Globus pallidus (tissue), 1 donor: ENCODE measurements at regions not wholly inside any gene's neighbourhood (a gene's known extent, or its start where the extent isn't known, plus 50 kb on each side); places are given as distances from the start of the nearest gene placed in this dataset.

ENCODE experiments used
- DNase-seq: peaks from one replicate; pipeline ENCODE4 v3.0.0-alpha.2; 2015; ENCODE audit warnings: low spot score

DNA sequence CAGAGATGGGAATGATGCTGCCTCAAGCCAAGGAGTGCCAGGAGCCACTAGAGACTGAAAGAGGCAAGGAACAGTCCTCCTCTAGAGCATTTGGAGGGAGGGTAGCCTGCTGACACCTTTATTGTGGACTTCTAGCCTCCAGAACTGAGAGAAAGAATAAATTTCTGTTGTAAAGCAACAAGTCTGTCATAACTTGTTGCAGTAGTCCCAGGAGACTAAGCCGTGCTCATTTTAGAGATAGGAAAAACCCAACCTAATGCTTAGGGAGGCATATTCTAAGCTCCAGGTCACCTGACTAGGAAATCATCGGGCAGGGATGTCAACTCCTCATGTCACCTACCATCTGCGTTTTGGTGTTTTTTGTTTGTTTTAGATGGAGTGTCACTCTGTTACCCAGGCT is 345.4 kb upstream of the EEF2KMT start:
- DNase-seq, result no peak

DNA sequence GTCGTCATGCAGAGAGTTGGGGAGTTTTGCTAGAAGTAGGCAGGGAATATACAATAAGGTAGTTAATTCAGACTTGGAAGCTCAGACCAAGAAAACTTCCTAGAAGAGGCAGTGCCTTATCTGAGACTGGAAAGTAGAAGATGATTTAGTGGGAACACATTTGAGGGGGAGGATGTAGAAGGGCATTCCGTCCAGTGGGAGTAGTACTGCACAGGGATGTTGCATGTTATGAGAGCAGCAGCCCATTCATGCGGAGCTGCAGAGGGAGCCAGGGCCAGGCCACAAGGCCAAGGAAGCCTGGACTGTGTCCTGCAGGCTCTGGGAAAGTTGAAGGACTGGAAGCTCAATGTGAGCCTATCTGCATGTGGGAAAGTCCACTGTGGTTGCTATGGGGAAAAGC is 344.5 kb upstream of the EEF2KMT start:
- no peak for DNase-seq

DNA sequence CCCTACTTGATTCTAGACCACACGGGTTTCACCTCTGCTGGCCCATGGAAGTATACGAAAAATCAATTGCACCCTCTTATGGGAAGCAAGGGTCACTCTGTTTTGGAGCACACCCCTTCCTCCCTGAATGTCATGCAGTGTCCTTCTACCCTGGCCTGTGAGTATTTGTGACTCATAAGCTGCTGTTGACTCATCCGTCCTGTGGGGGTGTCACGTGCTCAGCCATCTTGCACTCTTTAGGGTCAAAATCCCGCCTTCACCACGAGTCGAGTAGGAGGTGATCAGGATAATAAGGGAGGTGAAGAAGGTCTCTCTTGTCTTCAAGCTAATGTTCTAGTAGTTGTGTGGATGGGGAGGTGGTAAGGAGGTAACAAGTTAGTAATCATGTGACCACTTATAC is 341.0 kb upstream of the EEF2KMT start:
- no peak for DNase-seq

DNA sequence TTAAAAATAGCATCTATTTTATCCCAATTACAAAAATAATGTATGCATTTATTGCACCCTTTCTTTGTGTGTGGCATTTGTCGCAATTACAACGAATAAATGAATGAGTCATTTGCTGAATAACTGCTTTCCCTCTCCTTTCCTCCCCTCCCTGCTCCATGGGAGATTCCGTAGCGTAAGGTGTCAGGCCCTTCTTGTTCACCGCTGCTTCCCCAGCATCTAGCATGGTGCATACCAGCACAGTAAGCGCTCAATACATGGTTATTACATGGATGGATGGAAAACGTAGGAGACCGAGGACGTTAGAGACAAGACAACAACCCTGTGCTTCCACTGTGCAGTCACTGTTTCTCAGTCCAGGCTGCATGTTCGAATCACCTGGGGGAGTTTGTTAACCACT is 336.0 kb upstream of the EEF2KMT start:
- DNase-seq, result no peak

DNA sequence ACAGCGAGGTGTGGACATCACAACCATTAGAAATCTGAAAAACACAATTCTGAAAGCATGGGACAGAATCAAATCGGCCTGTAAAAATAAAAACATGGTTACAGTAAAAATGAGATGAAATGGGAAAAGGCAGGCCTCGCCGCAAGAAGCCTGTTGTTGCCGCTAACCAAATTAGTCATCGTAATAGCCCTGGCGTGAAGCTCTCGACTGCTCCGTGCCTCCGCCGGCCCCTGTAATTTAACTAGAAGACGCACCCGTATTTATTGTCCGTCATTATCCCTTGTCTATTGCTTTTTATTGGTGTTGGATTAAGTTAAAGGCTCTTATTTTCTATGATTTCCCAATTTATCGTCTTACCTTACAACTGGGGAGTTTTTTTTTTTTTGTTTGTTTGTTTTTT is 334.6 kb upstream of the EEF2KMT start:
- DNase-seq, result no peak

GRCh38 chr16:5430598-5430997 is 333.0 kb upstream of the EEF2KMT start:
- DNase-seq, result no peak

DNA sequence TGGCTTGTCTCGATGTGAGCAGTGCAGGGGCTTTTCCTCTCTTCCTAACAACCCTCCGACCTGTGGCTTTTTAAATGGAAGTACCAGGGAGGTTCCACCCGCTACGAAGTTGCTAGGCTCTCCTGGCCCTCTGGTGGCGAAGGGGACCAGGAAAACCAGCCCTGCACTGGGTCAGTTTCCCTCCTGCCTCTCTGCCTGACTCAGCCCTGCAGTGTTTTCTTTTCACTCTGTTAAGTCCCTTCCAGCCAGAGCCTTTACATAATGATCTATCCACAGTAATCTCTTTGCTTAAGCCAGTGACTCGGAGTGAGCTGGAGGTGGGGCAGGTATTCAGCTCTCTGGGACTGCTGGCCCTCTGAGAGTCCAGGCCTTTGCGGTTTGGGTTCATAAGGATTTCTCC is 331.3 kb upstream of the EEF2KMT start:
- DNase-seq, result no peak

GRCh38 chr16:5427571-5427970 is 330.0 kb upstream of the EEF2KMT start:
- DNase-seq, result no peak

- no peak for DNase-seq
These were observed 325.3 kb upstream of the EEF2KMT start for GRCh38 chr16:5422643-5423496.

- DNase-seq, result no peak
These were observed 324.5 kb upstream of the EEF2KMT start for GRCh38 chr16:5422047-5422446.

- no peak for DNase-seq
These were observed 318.4 kb upstream of the EEF2KMT start for GRCh38 chr16:5416013-5416412.

DNA sequence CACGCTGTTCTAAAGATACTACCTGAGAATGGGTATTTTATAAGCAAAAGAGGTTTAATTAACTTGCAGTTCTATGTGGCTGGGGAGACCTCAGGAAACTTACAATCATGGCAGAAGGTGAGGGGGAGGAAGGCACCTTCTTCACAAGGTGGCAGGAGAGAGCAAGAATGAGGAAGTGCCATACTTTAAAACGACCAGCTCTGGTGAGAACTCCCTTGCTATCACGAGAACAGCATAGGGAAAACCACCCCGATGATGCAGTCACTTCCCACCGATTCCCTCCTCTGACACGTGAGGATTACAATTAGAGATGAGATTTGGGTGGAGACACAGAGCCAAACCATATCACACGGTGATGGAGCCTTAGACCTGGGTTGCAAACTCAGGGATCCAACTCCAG is 317.5 kb upstream of the EEF2KMT start:
- no peak for DNase-seq

- DNase-seq, result no peak
These were observed 315.1 kb upstream of the EEF2KMT start for GRCh38 chr16:5412731-5413130.

DNA sequence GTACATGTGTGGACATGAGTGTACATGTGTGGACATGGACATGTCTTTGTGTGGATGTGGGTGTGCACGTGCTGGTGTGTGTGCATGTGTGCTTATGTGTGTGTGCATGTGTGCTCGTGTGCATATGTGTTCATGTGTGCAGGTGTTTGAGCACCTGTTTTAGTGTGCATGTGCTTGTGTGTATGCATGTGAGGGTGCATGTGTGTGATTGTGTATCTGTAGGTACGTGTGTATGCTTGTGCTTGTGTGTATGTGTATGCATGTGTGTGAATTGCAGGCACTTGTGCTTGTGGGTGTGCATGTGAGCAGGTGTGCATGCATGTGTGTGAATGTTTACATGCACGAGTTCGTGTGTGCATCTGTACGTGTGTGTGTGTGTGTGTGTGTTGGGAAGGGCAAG is 300.6 kb upstream of the EEF2KMT start:
- no peak for DNase-seq

- no peak for DNase-seq
These were observed 299.3 kb upstream of the EEF2KMT start for GRCh38 chr16:5396880-5397279.

- DNase-seq, result no peak
These were observed 295.5 kb upstream of the EEF2KMT start for GRCh38 chr16:5393070-5393469.

DNA sequence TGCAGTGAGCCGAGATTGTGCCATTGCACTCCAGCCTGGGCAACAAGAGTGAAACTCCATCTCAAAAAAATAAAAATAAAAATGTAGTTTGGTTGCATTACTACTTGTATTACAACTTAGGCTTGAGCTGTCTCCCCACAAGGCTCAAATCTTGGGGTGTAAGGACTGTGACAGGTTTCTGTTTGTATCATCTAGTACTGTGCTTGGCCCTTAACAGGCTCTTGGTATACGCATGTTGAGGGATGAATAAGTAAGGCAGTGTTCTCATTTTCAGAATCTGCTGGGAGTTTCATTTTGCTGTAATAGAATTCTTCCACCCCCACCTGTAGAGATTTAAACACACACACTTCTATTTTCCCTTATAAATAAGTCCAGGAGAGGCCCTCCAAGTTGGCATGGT is 289.4 kb upstream of the EEF2KMT start:
- DNase-seq, result no peak

DNA sequence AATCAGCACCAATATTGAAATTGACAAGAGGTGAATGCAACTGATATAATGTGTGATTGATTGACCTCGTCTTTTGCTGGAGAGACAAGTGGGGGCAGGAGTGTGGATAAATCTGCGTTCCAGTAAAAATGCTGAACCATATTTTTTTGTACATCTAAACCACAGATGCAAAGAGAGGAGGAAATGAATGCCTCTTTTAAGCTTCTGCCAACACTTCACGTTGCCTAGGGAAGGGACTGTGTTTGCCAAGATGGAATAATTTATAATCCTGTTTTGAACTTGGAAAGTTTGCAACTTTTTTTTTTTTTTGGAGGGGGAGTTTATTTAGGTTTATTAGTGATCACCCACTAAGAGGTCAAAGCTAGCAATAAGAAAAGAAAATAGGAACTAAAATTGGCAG is 288.2 kb upstream of the EEF2KMT start:
- no peak for DNase-seq

- DNase-seq, result no peak
These were observed 287.5 kb upstream of the EEF2KMT start for GRCh38 chr16:5385115-5385514.

DNA sequence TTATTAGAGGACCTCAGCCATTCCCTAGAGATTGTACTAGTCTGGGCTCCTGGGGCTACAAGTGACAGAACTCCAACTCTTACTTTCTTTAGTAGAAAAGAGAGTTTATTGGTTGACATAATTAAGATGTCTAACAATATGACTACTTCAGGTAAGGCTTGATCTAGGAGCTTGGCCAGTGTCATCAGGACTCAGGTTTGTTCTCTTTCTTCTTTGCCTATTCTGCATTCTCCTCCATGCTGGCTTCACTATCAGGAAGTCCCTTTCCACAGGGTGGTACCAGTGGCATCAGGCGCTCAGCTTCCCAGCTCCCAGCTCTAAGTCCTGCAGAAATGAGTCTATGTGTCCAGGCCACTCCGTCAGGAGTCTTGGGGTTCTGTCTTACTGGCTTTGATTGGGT is 286.1 kb upstream of the EEF2KMT start:
- DNase-seq, result no peak

GRCh38 chr16:5382484-5382883 is 284.9 kb upstream of the EEF2KMT start:
- no peak for DNase-seq

DNA sequence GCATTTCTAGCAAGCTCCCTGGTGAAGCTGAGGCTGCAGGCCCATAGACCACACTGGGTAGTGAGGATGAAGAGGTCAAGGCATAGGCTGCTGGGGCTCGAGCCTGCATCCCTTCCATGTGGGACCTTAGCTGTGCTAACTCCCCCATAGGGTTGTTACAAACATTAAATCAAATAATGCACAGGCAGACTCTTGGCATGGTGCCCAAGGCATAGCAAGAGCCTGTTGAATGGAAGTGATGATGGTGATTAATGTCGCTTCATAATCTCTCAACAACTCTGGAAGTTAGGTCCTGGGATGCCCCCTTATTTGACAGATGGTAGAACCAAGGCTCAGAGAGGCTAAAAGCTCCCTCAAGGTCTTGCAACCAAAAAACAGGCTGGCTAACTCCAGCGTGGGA is 283.9 kb upstream of the EEF2KMT start:
- DNase-seq, result no peak

DNA sequence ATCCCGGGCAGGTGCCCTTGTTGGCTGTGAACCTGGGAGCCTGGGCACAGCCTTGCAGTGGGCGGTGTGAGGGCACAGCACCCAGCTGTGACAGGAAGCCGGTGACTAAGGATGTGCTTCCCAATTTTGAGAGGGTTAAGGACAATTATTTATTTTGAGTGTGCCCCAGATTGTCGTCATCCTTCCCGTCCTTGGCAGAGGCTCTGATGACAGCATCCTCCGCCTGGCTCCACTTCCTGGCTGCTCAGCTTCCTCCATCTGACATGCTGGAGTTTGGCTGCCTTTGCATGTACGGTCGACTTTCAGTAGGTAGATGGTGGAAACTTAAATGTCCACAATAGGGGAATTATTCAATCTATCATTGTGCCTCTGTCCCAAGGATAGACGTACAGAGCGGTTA is 282.4 kb upstream of the EEF2KMT start:
- DNase-seq, result no peak

DNA sequence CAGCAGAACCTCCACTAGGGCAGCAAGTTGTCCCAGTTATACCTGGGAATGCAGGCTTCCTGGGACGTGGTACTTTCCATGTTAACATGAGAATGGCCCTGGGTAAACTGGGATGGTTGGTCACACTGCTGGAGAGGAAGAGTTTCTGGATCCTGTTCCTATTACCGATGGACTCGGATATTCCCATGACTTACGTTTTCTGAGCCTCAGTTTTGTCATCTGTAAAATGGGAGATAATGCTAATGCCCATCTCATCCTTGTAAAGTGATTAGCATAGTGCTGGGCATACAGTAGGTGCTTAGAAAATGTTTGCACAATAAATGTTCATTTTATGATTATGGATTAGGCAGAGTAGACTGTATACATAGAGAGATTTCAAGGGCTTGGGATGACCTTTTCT is 280.9 kb upstream of the EEF2KMT start:
- DNase-seq, result no peak
